ENCODE measurements at regions not wholly inside any gene's neighbourhood (a gene's known extent, or its start where the extent isn't known, plus 50 kb on each side); places are given as distances from the start of the nearest gene placed in this dataset.

- no peak for DNase-seq (ENCODE audit: low read depth in 2 of 2)
These were observed 128.0 kb downstream of the DLL1 start for GRCh38 chr6:170162775-170163404.

GRCh38 chr6:170162011-170162774 is 128.7 kb downstream of the DLL1 start:
- DNase-seq (ENCODE audit: low read depth in 2 of 2), result no peak

- no peak for DNase-seq (ENCODE audit: low read depth in 2 of 2)
These were observed 130.0 kb downstream of the DLL1 start for GRCh38 chr6:170160628-170161611.

- DNase-seq (ENCODE audit: low read depth in 2 of 2), result no peak
These were observed 130.7 kb downstream of the DLL1 start for GRCh38 chr6:170160031-170160627.

- no peak for DNase-seq (ENCODE audit: low read depth in 2 of 2)
These were observed 131.6 kb downstream of the DLL1 start for GRCh38 chr6:170159022-170159965.

- no peak for DNase-seq (ENCODE audit: low read depth in 2 of 2)
These were observed 132.4 kb downstream of the DLL1 start for GRCh38 chr6:170158296-170159021.

GRCh38 chr6:170157567-170158218 is 133.2 kb downstream of the DLL1 start:
- no peak for DNase-seq (ENCODE audit: low read depth in 2 of 2)

GRCh38 chr6:170156448-170157375 is 134.2 kb downstream of the DLL1 start:
- DNase-seq (ENCODE audit: low read depth in 2 of 2), result no peak

- no peak for DNase-seq (ENCODE audit: low read depth in 2 of 2)
These were observed 135.2 kb downstream of the DLL1 start for GRCh38 chr6:170155464-170156196.

- no peak for DNase-seq (ENCODE audit: low read depth in 2 of 2)
These were observed 137.2 kb downstream of the DLL1 start for GRCh38 chr6:170153436-170154319.

- DNase-seq (ENCODE audit: low read depth in 2 of 2), result no peak
These were observed 137.9 kb downstream of the DLL1 start for GRCh38 chr6:170152989-170153388.

- no peak for DNase-seq (ENCODE audit: low read depth in 2 of 2)
These were observed 138.6 kb downstream of the DLL1 start for GRCh38 chr6:170152124-170152926.

- no peak for DNase-seq (ENCODE audit: low read depth in 2 of 2)
These were observed 139.1 kb downstream of the DLL1 start for GRCh38 chr6:170151804-170152123.

GRCh38 chr6:170151321-170151771 is 139.5 kb downstream of the DLL1 start:
- no peak for DNase-seq (ENCODE audit: low read depth in 2 of 2)

GRCh38 chr6:170150590-170150945 is 140.3 kb downstream of the DLL1 start:
- no peak for DNase-seq (ENCODE audit: low read depth in 2 of 2)

Data from stimulated activated CD8-positive, alpha-beta memory T cell treated with anti-CD3 and anti-CD28 coated beads, Interleukin-2, amount 100 ng/mL, for 48 hours (primary cell).